B cell (primary cell): ENCODE measurements at regions not wholly inside any gene's neighbourhood (a gene's known extent, or its start where the extent isn't known, plus 50 kb on each side); places are given as distances from the start of the nearest gene placed in this dataset.

ENCODE experiments used
- ATAC-seq: fragments of 200-7000 bp; cut with Tn5 transposase; one replicate; pipeline ENCODE4 v1.10.0; 2021; ENCODE audit warnings: low read depth, mild to moderate bottlenecking, moderate number of reproducible peaks, moderate library complexity
- CTCF ChIA-PET: fragments of 350-600 bp; sonication (Branson Sonifier 250); formaldehyde crosslinking; loops from one replicate; lab custom pipeline; 2021; ENCODE audit warnings: antibody characterized with exemption, inconsistent platforms; lab: Charles Lee
- POLR2A ChIA-PET: fragments of 350-600 bp; sonication (Branson Sonifier 250); formaldehyde crosslinking; loops from one replicate; lab custom pipeline; 2021; ENCODE audit warnings: antibody characterized with exemption; lab: Charles Lee
- DNase-seq: peaks from one replicate; pipeline ENCODE4 v3.0.0; 2013
- H2AFZ ChIP-seq: 2 replicates; pipeline ENCODE4 v1.6.1; 2012; ENCODE audit warnings: mild to moderate bottlenecking, low read depth, low read length; ENCODE audit not compliant: insufficient read depth, poor library complexity, severe bottlenecking
- H3K27ac ChIP-seq, 2 donors: 1 replicate in 1 of 2; 2 replicates in 1 of 2; pipeline ENCODE4 v1.5.1; 2012 to 2013; ENCODE audit warnings: low read length in 2 of 2, mild to moderate bottlenecking in 2 of 2, moderate library complexity in 1 of 2
- H3K27me3 ChIP-seq, 4 experiments: fragments of 200-600 bp in 1 of 4; sonication (generic) in 1 of 4; replicated peaks in 1 of 4; 1 replicate in 2 of 4; 2 replicates in 2 of 4; pipeline versions ENCODE4 v1.6.1 to v1.7.0; 2013 to 2016; ENCODE audit warnings: low read length in 3 of 4, mild to moderate bottlenecking in 2 of 4, mixed read lengths in 1 of 4, moderate library complexity in 1 of 4; ENCODE audit not compliant: insufficient read depth in 4 of 4, control insufficient read depth in 3 of 4; ENCODE audit errors: control extremely low read depth in 1 of 4
- H3K36me3 ChIP-seq, 2 experiments: replicated peaks in 1 of 2; 1 replicate in 1 of 2; 2 replicates in 1 of 2; pipeline versions ENCODE4 v1.6.1 to v1.7.1; 2013; ENCODE audit warnings: low read length in 1 of 2; ENCODE audit not compliant: insufficient read depth in 2 of 2, control insufficient read depth in 1 of 2; ENCODE audit errors: control extremely low read depth in 1 of 2, extremely low read depth in 1 of 2
- H3K4me1 ChIP-seq, 2 donors: fragments of 200-600 bp in 1 of 2; sonication (generic) in 1 of 2; 1 replicate in 1 of 2; 2 replicates in 1 of 2; pipeline versions ENCODE4 v1.5.1 to v1.6.1; 2013 to 2017; ENCODE audit warnings: low read length in 2 of 2; ENCODE audit not compliant: control insufficient read depth in 2 of 2, insufficient read depth in 2 of 2
- H3K4me2 ChIP-seq: replicated peaks from 2 replicates; pipeline ENCODE3; 2012; ENCODE audit warnings: mild to moderate bottlenecking, low read depth, low read length; ENCODE audit not compliant: poor library complexity, severe bottlenecking
- H3K4me3 ChIP-seq, 5 experiments: fragments of 200-600 bp in 1 of 5; sonication (generic) in 1 of 5; 1 replicate in 3 of 5; 2 replicates in 2 of 5; pipeline versions ENCODE4 v1.5.1 to v1.7.0; 2011 to 2016; ENCODE audit warnings: low read length in 4 of 5, mild to moderate bottlenecking in 4 of 5, low read depth in 2 of 5, control low read depth in 1 of 5, moderate library complexity in 1 of 5; ENCODE audit not compliant: insufficient read depth in 1 of 5; ENCODE audit errors: control extremely low read depth in 1 of 5, extremely low read depth in 1 of 5
- H3K79me2 ChIP-seq: fragments of 200-600 bp; sonication (generic); one replicate; pipeline ENCODE4 v1.6.0; 2016; ENCODE audit warnings: low read length; ENCODE audit not compliant: control insufficient read depth, insufficient read depth
- H3K9ac ChIP-seq: fragments of 200-600 bp; sonication (generic); 2 replicates; pipeline ENCODE4 v1.6.1; 2017; ENCODE audit warnings: mild to moderate bottlenecking, low read length, moderate library complexity
- H3K9me3 ChIP-seq, 3 donors: one replicate each; pipeline versions ENCODE4 v1.6.1 to v1.7.1; 2013; ENCODE audit warnings: low read length in 2 of 3; ENCODE audit not compliant: control insufficient read depth in 2 of 3, insufficient read depth in 1 of 3; ENCODE audit errors: control extremely low read depth in 1 of 3
- H4K20me1 ChIP-seq: 2 replicates; pipeline ENCODE4 v1.6.0; 2012; ENCODE audit warnings: mild to moderate bottlenecking, low read length; ENCODE audit not compliant: insufficient read depth, control insufficient read depth, poor library complexity, severe bottlenecking
- H3K27ac Mint-ChIP-seq: one replicate; pipeline ENCODE4 v1.8.0; 2021; ENCODE audit warnings: mixed read lengths
- H3K27me3 Mint-ChIP-seq: one replicate; pipeline ENCODE4 v1.8.0; 2021; ENCODE audit warnings: mixed read lengths
- H3K4me1 Mint-ChIP-seq: one replicate; pipeline ENCODE4 v1.8.0; 2021; ENCODE audit warnings: mixed read lengths
- H3K4me3 Mint-ChIP-seq: one replicate; pipeline ENCODE4 v1.8.0; 2021; ENCODE audit warnings: mixed read lengths
- H3K9me3 Mint-ChIP-seq: one replicate; pipeline ENCODE4 v1.8.0; 2022; ENCODE audit warnings: mixed read lengths; ENCODE audit not compliant: insufficient read depth
- CTCF ChIP-seq: fragments of 200-600 bp; IDR thresholded peaks from one replicate; pipeline ENCODE4 v1.8.0; 2022; ENCODE audit warnings: antibody characterized with exemption, mild to moderate bottlenecking
- EZH2 ChIP-seq: IDR thresholded peaks from 2 replicates; pipeline ENCODE4 v1.6.1; 2012; ENCODE audit warnings: borderline replicate concordance, low read depth, mild to moderate bottlenecking, moderate library complexity, low read length; ENCODE audit not compliant: insufficient read depth, poor library complexity, severe bottlenecking
- WGBS: methylation state at CpG from one replicate; pipeline ENCODE4 v1.1.5; 2013; ENCODE audit warnings: missing lambda C conversion rate; ENCODE audit not compliant: insufficient coverage; 5-methylcytosine and 5-hydroxymethylcytosine counted together
- intact Hi-C: fragments of 100-400 bp; cut with micrococcal nuclease; formaldehyde crosslinking; loops from one replicate; pipeline ENCODE4 v1.10.0; 2022

GRCh38 chr11:123250892-123251656 lies 56.0 kb upstream of the CLMP start:
- TF ChIP-seq CTCF (no peak), EZH2 (no peak)
- POLR2A ChIA-PET = no interaction called here
- H3K4me1 Mint-ChIP-seq = peaks cover 5% of the 10 kb centered on the region
- CTCF ChIA-PET = interaction anchor here (0.6 to 1.4 kb wide), 3 partner anchors 11 to 149 kb away, joined by 3 to 8 read pairs (median 4); no protein-coding TSS in a partner anchor
- Histone ChIP-seq H3K36me3 (no peaks in the 10 kb centered on the region), H3K4me1 (peaks cover 0 to 3% of the 10 kb centered on the region in 2 donors), H3K79me2 (no peaks in the 10 kb centered on the region), H3K9me3 (no peaks in the 10 kb centered on the region), H3K4me3 (no peak overlapping the region), H4K20me1 (no peaks in the 10 kb centered on the region), H3K27me3 (no peaks in the 10 kb centered on the region), H3K27ac (no peak overlapping the region), H3K9ac (no peak overlapping the region), H3K4me2 (no peak overlapping the region), H2AFZ (no peak overlapping the region)
- H3K9me3 Mint-ChIP-seq = no peaks in the 10 kb centered on the region
- DNase-seq (no peak), ATAC-seq (no peak)
- no peak overlapping the region for H3K27ac Mint-ChIP-seq
- peaks cover 17% of the 10 kb centered on the region for H3K27me3 Mint-ChIP-seq
- WGBS = 88% methylated on average over 11 of the region's 11 CpGs
- no peak overlapping the region for H3K4me3 Mint-ChIP-seq
- intact Hi-C loops = no loop called here

- Histone ChIP-seq H3K9ac (no peak overlapping the region), H4K20me1 (no peaks in the 10 kb centered on the region), H3K27me3 (no peaks in the 10 kb centered on the region), H3K4me3 (no peak overlapping the region), H3K9me3 (no peaks in the 10 kb centered on the region), H3K79me2 (no peaks in the 10 kb centered on the region), H3K4me2 (no peak overlapping the region), H2AFZ (no peak overlapping the region), H3K36me3 (no peaks in the 10 kb centered on the region), H3K4me1 (peaks cover 0 to 3% of the 10 kb centered on the region in 2 donors), H3K27ac (no peak overlapping the region)
- intact Hi-C loops = no loop called here
- 80% methylated on average over 5 of the region's 5 CpGs for WGBS
- Mint-ChIP-seq H3K27ac (no peak overlapping the region), H3K27me3 (peaks cover 16% of the 10 kb centered on the region), H3K4me1 (peaks cover 5% of the 10 kb centered on the region), H3K9me3 (no peaks in the 10 kb centered on the region), H3K4me3 (no peak overlapping the region)
- POLR2A ChIA-PET = no interaction called here
- ATAC-seq = no peak
- TF ChIP-seq CTCF (no peak), EZH2 (no peak)
- CTCF ChIA-PET = interaction anchor here (0.7 to 1.4 kb wide), 3 partner anchors 13 to 456 kb away, joined by 3 to 8 read pairs (median 4); no protein-coding TSS in a partner anchor
- no peak for DNase-seq
Measured at GRCh38 chr11:123249354-123249753, 54.3 kb upstream of the CLMP start.
